ENCODE measurements at regions not wholly inside any gene's neighbourhood (a gene's known extent, or its start where the extent isn't known, plus 50 kb on each side); places are given as distances from the start of the nearest gene placed in this dataset.

DNA sequence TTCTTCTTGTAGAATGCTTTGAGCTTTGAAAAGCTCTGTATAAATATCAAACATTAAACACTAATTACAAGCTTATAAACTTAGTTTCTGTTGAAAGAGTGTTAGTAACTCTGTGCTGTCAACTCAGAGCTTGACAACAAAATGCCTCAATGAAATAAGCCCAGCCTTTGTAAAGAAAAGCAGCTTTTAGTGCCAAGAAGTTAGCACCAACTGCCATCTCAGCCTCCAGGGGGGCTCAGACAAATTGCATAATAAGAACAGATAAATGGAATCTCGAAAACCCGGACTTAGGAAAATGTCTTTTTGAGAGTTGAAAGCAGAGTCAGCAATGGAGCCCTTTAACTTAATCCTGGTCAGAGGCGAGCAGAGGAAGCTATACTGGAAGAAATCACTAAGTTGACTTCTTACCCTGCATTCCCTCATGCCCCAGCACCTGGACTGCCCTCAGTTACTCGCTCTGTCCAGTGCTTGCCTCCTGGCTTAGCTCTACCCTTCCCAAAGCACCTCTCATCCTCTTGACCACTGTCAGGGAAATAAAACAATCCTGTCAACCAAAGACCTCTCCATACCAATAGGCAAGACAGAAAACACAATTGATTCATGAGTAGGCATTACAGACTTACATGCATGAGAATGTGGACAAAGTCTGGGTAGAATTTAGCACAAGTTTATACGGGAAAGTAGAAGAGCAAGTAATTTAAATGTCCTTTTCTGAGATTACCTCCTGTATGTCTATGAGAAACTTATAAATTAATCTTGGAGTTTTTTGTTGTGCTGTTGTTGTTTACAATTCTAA lies 352.7 kb downstream of the ZNF608 start:
- WGBS, 10 experiments: 27 to 100% (median 73%) methylated on average over 1 to 5 of the region's 5 CpGs; no CpG with 5 or more reads in 1 of the 10 experiments
- in situ Hi-C loops (cut with MboI; ENCODE audit: low pct_unique_long_range_greater_than_20kb in 2 of 9, low sequenced_read_pairs in 9 of 9, unreplicated experiment in 9 of 9): no loop called here
- Histone ChIP-seq H3K4me1 (replicated peaks in 1 of 2) (peaks cover 47 to 55% of the 10 kb centered on the region in 2 donors), H3K4me3 (no peak overlapping the region), H3K27ac (no peak overlapping the region)
- ATAC-seq (replicated peaks in 6 of 8): peak in 1 of 8 experiments; percentile 35

GRCh38 chr5:124383693-124384092 lies 362.7 kb downstream of the ZNF608 start:
- H3K27ac ChIP-seq: no peak overlapping the region
- no peaks in the 10 kb centered on the region for H3K4me1 ChIP-seq (replicated peaks in 1 of 2)
- ATAC-seq (replicated peaks in 6 of 8): no peak
- no peak overlapping the region for H3K4me3 ChIP-seq
- in situ Hi-C loops (cut with MboI; ENCODE audit: low pct_unique_long_range_greater_than_20kb in 2 of 9, low sequenced_read_pairs in 9 of 9, unreplicated experiment in 9 of 9): no loop called here

- H3K27ac ChIP-seq: no peak overlapping the region
- WGBS, 10 experiments: 88 to 100% (median 94%) methylated on average over 1 of the region's 1 CpG; no CpG with 5 or more reads in 6 of the 10 experiments
- in situ Hi-C loops (cut with MboI; ENCODE audit: low pct_unique_long_range_greater_than_20kb in 2 of 9, low sequenced_read_pairs in 9 of 9, unreplicated experiment in 9 of 9): no loop called here
- no peak for ATAC-seq (replicated peaks in 6 of 8)
- no peaks in the 10 kb centered on the region for H3K4me1 ChIP-seq (replicated peaks in 1 of 2)
- H3K4me3 ChIP-seq: no peak overlapping the region
These were observed 369.1 kb downstream of the ZNF608 start for GRCh38 chr5:124377386-124377785.

DNA sequence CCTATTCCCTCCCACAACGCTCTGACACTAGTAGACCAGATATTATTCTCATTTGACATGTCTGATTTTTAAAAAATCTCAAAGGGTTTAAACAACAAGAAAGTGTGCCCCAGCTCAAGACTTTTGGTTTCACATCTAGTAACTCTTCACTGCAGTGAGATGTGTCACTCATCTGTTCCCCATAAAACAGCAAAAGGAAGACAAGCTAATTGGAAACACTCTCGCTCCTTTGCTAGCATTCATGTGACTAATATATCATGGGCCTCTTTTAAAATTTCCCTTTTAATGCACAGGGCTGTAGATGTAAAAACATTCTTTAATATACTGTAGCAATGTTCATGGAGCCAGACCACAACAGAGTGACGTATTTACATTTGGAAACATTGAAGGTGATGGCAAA lies 372.6 kb downstream of the ZNF608 start:
- ATAC-seq (replicated peaks in 6 of 8): no peak
- WGBS, 10 experiments: 21 to 100% (median 80%) methylated on average over 1 to 3 of the region's 3 CpGs
- Histone ChIP-seq H3K27ac (no peak overlapping the region), H3K4me1 (replicated peaks in 1 of 2) (no peaks in the 10 kb centered on the region), H3K4me3 (no peak overlapping the region)
- in situ Hi-C loops (cut with MboI; ENCODE audit: low pct_unique_long_range_greater_than_20kb in 2 of 9, low sequenced_read_pairs in 9 of 9, unreplicated experiment in 9 of 9): no loop called here

GRCh38 chr5:124372457-124372856 lies 374.0 kb downstream of the ZNF608 start:
- in situ Hi-C loops (cut with MboI; ENCODE audit: low pct_unique_long_range_greater_than_20kb in 2 of 9, low sequenced_read_pairs in 9 of 9, unreplicated experiment in 9 of 9): no loop called here
- 20 to 100% (median 80%) methylated on average over 1 to 3 of the region's 4 CpGs; no CpG with 5 or more reads in 2 of the 10 experiments for WGBS, 10 experiments
- Histone ChIP-seq H3K4me3 (no peak overlapping the region), H3K27ac (no peak overlapping the region), H3K4me1 (replicated peaks in 1 of 2) (no peaks in the 10 kb centered on the region)
- no peak for ATAC-seq (replicated peaks in 6 of 8)

DNA sequence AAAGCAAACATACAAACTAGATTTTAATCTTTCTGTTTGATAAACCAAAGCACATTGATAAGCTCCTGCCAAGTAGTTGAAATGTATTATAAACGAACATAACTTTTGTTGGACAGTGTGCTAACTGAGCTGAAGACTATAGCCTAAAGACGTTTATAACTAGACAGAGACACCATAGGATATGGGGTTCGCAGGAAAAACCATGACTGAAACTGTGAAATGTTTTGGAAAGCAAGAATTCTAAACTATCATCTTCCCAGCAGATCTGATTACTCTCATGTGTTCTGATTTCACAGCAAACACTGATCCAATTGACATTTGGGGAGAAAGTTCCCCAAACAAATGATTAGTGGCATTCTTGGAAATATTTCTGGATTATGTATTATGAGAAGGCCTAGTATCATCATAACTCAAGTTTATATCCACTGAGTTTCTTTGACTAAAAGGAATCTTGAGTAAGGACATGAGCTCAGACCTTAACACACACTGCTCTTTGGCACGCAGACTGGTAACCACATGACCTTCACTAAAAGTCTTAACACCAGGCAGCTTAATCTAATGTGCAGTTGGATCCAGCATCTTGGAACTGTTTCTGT lies 375.2 kb downstream of the ZNF608 start:
- no peak overlapping the region for H3K4me3 ChIP-seq
- ATAC-seq (replicated peaks in 6 of 8): no peak
- H3K27ac ChIP-seq: no peak overlapping the region
- in situ Hi-C loops (cut with MboI; ENCODE audit: low pct_unique_long_range_greater_than_20kb in 2 of 9, low sequenced_read_pairs in 9 of 9, unreplicated experiment in 9 of 9): no loop called here
- no peaks in the 10 kb centered on the region for H3K4me1 ChIP-seq (replicated peaks in 1 of 2)
- 0 to 100% (median 71%) methylated on average over 1 to 4 of the region's 4 CpGs; no CpG with 5 or more reads in 1 of the 10 experiments for WGBS, 10 experiments

DNA sequence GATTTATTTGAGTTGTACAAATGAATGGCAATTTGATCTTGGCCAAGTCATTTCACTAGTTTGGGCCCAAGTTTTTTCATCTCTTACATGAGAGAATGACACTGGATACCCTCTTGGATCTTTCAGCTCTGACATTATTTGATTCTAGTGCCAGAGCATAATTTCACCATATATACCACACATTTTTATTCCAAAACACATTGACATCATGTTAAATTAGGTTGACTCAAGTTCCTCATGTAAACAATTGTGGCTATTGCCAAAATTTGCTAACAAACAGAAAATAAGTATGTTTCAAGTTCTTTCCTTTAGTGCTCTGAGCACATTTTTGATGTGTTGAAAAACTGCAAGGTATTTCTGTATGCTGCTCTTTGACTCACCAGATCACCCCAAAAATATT lies 375.8 kb downstream of the ZNF608 start:
- in situ Hi-C loops (cut with MboI; ENCODE audit: low pct_unique_long_range_greater_than_20kb in 2 of 9, low sequenced_read_pairs in 9 of 9, unreplicated experiment in 9 of 9): no loop called here
- peaks cover 3% of the 10 kb centered on the region in 2 donors for H3K4me1 ChIP-seq (replicated peaks in 1 of 2)

GRCh38 chr5:124365361-124365801 lies 381.1 kb downstream of the ZNF608 start:
- in situ Hi-C loops (cut with MboI; ENCODE audit: low pct_unique_long_range_greater_than_20kb in 2 of 9, low sequenced_read_pairs in 9 of 9, unreplicated experiment in 9 of 9): no loop called here
- 30 to 67% (median 41%) methylated on average over 1 to 4 of the region's 4 CpGs; no CpG with 5 or more reads in 2 of the 10 experiments for WGBS, 10 experiments
- peaks cover 11 to 12% of the 10 kb centered on the region in 2 donors for H3K4me1 ChIP-seq (replicated peaks in 1 of 2)
- peak in 5 of 8 experiments; percentile 95 to 98 (median 98) for ATAC-seq (replicated peaks in 6 of 8)
- H3K27ac ChIP-seq: peak overlapping the region; percentile 19 to 78
- H3K4me3 ChIP-seq: no peak overlapping the region

More for the DNA sequence above, 375.8 kb downstream of the ZNF608 start:
- H3K27ac ChIP-seq: no peak overlapping the region
- ATAC-seq (replicated peaks in 6 of 8): no peak
- no peak overlapping the region for H3K4me3 ChIP-seq

DNA sequence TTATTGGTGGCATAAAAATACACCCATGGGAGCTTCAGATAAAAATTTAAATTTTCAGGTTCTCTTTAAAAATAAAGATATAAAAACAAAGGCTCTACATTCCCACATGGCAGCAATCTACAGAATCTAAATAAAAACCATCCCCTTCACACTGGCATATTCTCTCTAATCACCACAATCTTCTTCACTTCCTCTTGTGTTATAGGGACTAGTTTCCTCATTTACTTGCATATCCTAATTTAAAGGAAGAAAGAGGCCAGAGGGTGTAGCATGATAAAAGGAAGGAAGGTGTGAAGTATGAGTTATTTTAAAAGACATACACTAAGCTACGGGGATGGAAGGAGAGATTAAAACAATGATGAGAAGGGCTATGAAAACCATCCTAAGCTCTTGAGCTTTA lies 390.5 kb downstream of the ZNF608 start:
- WGBS, 10 experiments: 46 to 100% (median 100%) methylated on average over 1 of the region's 1 CpG; no CpG with 5 or more reads in 1 of the 10 experiments
- no peak overlapping the region for H3K4me3 ChIP-seq
- in situ Hi-C loops (cut with MboI; ENCODE audit: low pct_unique_long_range_greater_than_20kb in 2 of 9, low sequenced_read_pairs in 9 of 9, unreplicated experiment in 9 of 9): no loop called here
- no peak overlapping the region for H3K27ac ChIP-seq
- peaks cover 0 to 2% of the 10 kb centered on the region in 2 donors for H3K4me1 ChIP-seq (replicated peaks in 1 of 2)
- no peak for ATAC-seq (replicated peaks in 6 of 8)

DNA sequence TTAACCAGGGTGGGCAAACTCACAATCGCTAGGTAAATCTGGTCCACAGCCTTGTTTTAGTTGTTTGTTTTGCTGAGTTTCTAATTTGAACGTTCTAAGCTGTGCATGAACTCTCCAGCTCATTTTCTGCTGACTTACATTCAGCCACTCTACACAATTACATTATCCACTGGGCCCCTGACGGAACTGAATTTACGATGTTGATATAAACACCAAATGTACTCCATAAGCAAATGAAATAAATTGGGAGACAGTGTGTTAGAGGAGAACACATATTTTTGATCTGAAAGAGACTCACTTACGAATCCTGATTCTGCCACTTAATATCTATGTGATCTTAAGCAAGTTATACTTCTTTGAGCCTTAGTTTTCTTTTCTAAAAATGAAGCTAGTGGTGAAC lies 393.4 kb downstream of the ZNF608 start:
- WGBS, 10 experiments: 60 to 100% (median 89%) methylated on average over 1 to 5 of the region's 5 CpGs; no CpG with 5 or more reads in 1 of the 10 experiments
- H3K27ac ChIP-seq: no peak overlapping the region
- ATAC-seq (replicated peaks in 6 of 8): no peak
- in situ Hi-C loops (cut with MboI; ENCODE audit: low pct_unique_long_range_greater_than_20kb in 2 of 9, low sequenced_read_pairs in 9 of 9, unreplicated experiment in 9 of 9): no loop called here
- H3K4me1 ChIP-seq (replicated peaks in 1 of 2): peaks cover 0 to 2% of the 10 kb centered on the region in 2 donors
- no peak overlapping the region for H3K4me3 ChIP-seq

DNA sequence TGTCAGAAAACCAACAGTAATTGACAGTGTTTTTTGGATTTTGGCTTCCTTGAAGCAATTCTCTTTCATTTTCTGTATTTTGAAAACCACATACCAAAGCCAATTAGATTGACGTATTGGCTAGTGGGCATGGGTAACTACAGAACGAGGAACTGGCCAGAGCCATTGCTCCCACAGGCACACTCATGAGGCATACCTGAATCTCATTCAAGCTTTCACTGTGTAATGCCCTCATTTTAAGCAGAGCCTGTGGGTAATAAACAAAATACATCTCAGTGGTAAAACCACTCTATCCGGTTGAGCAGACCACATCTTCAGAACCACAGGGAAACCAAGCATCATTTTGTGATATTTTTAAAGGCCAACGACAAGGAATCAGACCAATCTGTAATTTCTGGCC lies 394.1 kb downstream of the ZNF608 start:
- Histone ChIP-seq H3K4me3 (no peak overlapping the region), H3K27ac (no peak overlapping the region), H3K4me1 (replicated peaks in 1 of 2) (peaks cover 0 to 2% of the 10 kb centered on the region in 2 donors)
- WGBS, 10 experiments: 41 to 100% (median 100%) methylated on average over 1 to 4 of the region's 4 CpGs; no CpG with 5 or more reads in 1 of the 10 experiments
- no peak for ATAC-seq (replicated peaks in 6 of 8)
- in situ Hi-C loops (cut with MboI; ENCODE audit: low pct_unique_long_range_greater_than_20kb in 2 of 9, low sequenced_read_pairs in 9 of 9, unreplicated experiment in 9 of 9): no loop called here

GRCh38 chr5:124349931-124350330 lies 396.5 kb downstream of the ZNF608 start:
- in situ Hi-C loops (cut with MboI; ENCODE audit: low pct_unique_long_range_greater_than_20kb in 2 of 9, low sequenced_read_pairs in 9 of 9, unreplicated experiment in 9 of 9): no loop called here
- 44 to 100% (median 95%) methylated on average over 1 to 4 of the region's 4 CpGs for WGBS, 10 experiments
- ATAC-seq (replicated peaks in 6 of 8): no peak
- Histone ChIP-seq H3K4me1 (replicated peaks in 1 of 2) (peaks cover 2 to 4% of the 10 kb centered on the region in 2 donors), H3K4me3 (no peak overlapping the region), H3K27ac (no peak overlapping the region)

DNA sequence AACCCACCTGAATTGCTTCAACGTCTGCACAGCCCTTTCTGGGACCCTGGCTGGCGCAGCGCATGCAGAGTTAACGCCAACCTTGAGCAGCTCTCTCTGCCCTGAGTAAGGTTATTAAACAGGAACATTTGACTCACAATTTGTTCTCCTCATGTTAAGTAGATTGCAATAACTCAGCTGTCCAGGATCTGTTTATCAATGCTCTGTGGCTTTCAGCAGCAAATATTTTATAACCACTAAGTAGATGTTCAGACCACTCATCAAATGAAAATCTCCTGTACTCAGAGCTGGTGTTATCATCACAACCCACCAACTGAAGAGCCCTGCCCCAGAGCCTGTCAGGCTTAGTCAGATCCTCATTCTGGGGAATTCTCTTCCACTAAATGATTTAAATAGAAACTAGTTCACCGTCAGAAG lies 403.0 kb downstream of the ZNF608 start:
- Histone ChIP-seq H3K4me3 (no peak overlapping the region), H3K27ac (no peak overlapping the region), H3K4me1 (replicated peaks in 1 of 2) (peaks cover 32 to 36% of the 10 kb centered on the region in 2 donors)
- in situ Hi-C loops (cut with MboI; ENCODE audit: low pct_unique_long_range_greater_than_20kb in 2 of 9, low sequenced_read_pairs in 9 of 9, unreplicated experiment in 9 of 9): no loop called here
- peak in 7 of 8 experiments; percentile 41 to 95 (median 85) for ATAC-seq (replicated peaks in 6 of 8)
- WGBS, 10 experiments: 3 to 96% (median 85%) methylated on average over 1 to 5 of the region's 5 CpGs; no CpG with 5 or more reads in 2 of the 10 experiments

Measured in motor neuron (in vitro differentiated cells).